Stimulated activated CD8-positive, alpha-beta memory T cell treated with anti-CD3 and anti-CD28 coated beads, Interleukin-15, amount 100 ng/mL, for 48 hours (primary cell): ENCODE measurements at regions not wholly inside any gene's neighbourhood (a gene's known extent, or its start where the extent isn't known, plus 50 kb on each side); places are given as distances from the start of the nearest gene placed in this dataset.

ENCODE experiments used
- DNase-seq, 2 donors: peaks; one replicate each; pipeline ENCODE4 v3.0.0-alpha.2; 2020; ENCODE audit warnings: low read depth in 2 of 2

- no peak for DNase-seq
Observed at GRCh38 chr14:71666571-71667145, 265.6 kb upstream of the RGS6 start.

- DNase-seq = no peak
Observed at GRCh38 chr14:71668186-71668912, 263.9 kb upstream of the RGS6 start.

GRCh38 chr14:71672596-71672995, 259.6 kb upstream of the RGS6 start:
- no peak for DNase-seq

- DNase-seq = no peak
Observed at GRCh38 chr14:71675126-71675899, 256.9 kb upstream of the RGS6 start.

GRCh38 chr14:71675900-71676287, 256.3 kb upstream of the RGS6 start:
- no peak for DNase-seq

- DNase-seq = no peak
Observed at GRCh38 chr14:71680736-71681387, 251.4 kb upstream of the RGS6 start.

- no peak for DNase-seq
Observed at GRCh38 chr14:71682337-71682736, 249.9 kb upstream of the RGS6 start.

GRCh38 chr14:71684323-71684722, 247.9 kb upstream of the RGS6 start:
- no peak for DNase-seq

GRCh38 chr14:71686677-71687076, 245.6 kb upstream of the RGS6 start:
- no peak for DNase-seq

GRCh38 chr14:71687166-71687831, 244.9 kb upstream of the RGS6 start:
- no peak for DNase-seq

- DNase-seq = no peak
Observed at GRCh38 chr14:71688576-71688975, 243.7 kb upstream of the RGS6 start.

- DNase-seq = no peak
Observed at GRCh38 chr14:71690478-71690877, 241.8 kb upstream of the RGS6 start.

GRCh38 chr14:71692496-71692895, 239.7 kb upstream of the RGS6 start:
- DNase-seq = no peak

GRCh38 chr14:71693381-71693780, 238.8 kb upstream of the RGS6 start:
- no peak for DNase-seq

- DNase-seq = no peak
Observed at GRCh38 chr14:71694591-71695530, 237.4 kb upstream of the RGS6 start.

- no peak for DNase-seq
Observed at GRCh38 chr14:71695611-71696350, 236.4 kb upstream of the RGS6 start.

- no peak for DNase-seq
Observed at GRCh38 chr14:71698027-71698426, 234.2 kb upstream of the RGS6 start.

- no peak for DNase-seq
Observed at GRCh38 chr14:71698673-71699072, 233.6 kb upstream of the RGS6 start.

GRCh38 chr14:71701990-71702389, 230.2 kb upstream of the RGS6 start:
- DNase-seq = no peak

- no peak for DNase-seq
Observed at GRCh38 chr14:71702786-71703185, 229.4 kb upstream of the RGS6 start.
